ENCODE measurements at regions not wholly inside any gene's neighbourhood (a gene's known extent, or its start where the extent isn't known, plus 50 kb on each side); places are given as distances from the start of the nearest gene placed in this dataset.

DNA sequence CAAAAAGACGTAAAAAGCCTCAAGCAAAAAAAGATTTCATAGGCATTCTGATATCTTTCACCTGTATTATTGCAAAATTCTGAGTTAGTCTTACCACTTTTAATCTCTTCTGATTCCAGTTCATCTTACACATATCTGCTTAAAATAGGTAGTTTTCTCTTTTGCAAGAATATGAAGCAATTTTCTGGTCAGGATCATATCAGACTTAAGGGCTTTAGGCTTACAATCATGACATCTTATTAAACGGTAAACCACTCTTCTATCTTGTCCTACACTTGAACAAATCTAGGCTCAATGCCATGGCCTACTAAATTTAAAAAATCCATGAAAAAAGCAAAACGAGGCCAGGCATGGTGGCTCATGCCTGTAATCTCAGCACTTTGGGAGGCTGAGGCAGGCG is 50.1 kb upstream of the GAREM1 start:
- Mint-ChIP-seq H3K4me1 (ENCODE audit: low read depth) (no peaks in the 10 kb centered on the region), H3K36me3 (ENCODE audit: low read depth) (no peaks in the 10 kb centered on the region), H3K9me3 (no peaks in the 10 kb centered on the region), H3K4me3 (no peak overlapping the region), H3K27me3 (ENCODE audit: insufficient read depth) (peaks cover 9% of the 10 kb centered on the region), H3K27ac (no peak overlapping the region)
- intact Hi-C loops (cut with micrococcal nuclease), result no loop called here
- no peak for DNase-seq (ENCODE audit: low spot score)

Measured in activated T-helper 1 cell treated with anti-CD3 and anti-CD28 coated beads, Interleukin-12 subunit alpha, Interleukin-12 subunit beta, Interleukin-2, Interleukin-4 antibody, amounts not matched to agents 30 ng/mL and 10 ng/mL and 1 ng/mL, durations not matched to agents 14 hours and 24 hours and 36 hours (primary cell).